ENCODE measurements at regions not wholly inside any gene's neighbourhood (a gene's known extent, or its start where the extent isn't known, plus 50 kb on each side); places are given as distances from the start of the nearest gene placed in this dataset.

DNA sequence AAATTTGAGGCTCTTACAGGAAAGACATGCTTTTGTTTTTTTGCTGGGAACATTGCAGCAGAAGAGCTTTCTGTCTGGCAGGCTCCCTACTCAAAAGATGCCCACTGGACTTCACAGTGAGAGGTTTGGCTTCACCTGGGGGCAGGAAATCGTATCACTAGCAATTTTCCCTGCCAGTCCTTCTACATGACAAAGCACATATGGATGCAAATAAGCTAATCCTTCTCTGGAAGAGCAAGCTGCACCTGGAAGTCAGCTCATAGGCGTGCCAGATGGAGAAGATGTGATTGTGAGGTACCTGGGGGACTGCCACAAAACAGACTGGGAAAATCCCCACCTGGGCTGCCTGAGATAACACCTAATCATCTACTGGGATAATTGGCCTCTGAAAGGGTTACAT is 195.0 kb upstream of the CPHXL start:
- peaks cover 93% of the 10 kb centered on the region for H3K27me3 ChIP-seq (ENCODE audit: control insufficient read depth, insufficient read depth, low read length)

DNA sequence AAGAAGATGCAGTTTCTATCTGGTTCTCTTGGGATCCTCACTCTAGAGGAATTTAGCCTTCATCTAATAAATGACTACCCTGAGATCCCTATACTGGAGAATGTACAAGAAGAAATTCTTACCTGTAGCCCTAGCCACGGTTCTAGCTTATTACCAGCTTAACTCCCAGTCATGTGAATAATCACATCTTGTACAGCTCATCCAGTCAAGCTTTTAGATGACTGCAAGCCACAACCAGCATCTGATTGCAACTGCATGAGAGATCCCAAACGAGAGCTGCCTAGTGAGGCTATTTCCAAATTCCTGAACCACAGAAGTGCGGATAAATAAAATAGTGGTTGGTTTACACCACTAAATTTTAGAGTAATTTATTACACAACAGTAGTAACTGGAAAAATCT is 196.0 kb upstream of the CPHXL start:
- Histone ChIP-seq H3K4me3 (ENCODE audit: low read depth, low read length) (no peak overlapping the region), H3K27ac (ENCODE audit: low read depth, low read length) (no peak overlapping the region), H3K9me3 (ENCODE audit: control insufficient read depth, insufficient read depth, low read depth, low read length) (no peaks in the 10 kb centered on the region), H3K36me3 (ENCODE audit: control insufficient read depth, insufficient read depth, low read length) (no peaks in the 10 kb centered on the region), H3K9ac (ENCODE audit: low read length) (no peak overlapping the region), H3K4me1 (ENCODE audit: control insufficient read depth, insufficient read depth, low read length) (peaks cover 5% of the 10 kb centered on the region), H3K27me3 (ENCODE audit: control insufficient read depth, insufficient read depth, low read length) (peaks cover 93% of the 10 kb centered on the region)

More for the DNA sequence above, 195.0 kb upstream of the CPHXL start:
- Histone ChIP-seq H3K4me3 (ENCODE audit: low read depth, low read length) (no peak overlapping the region), H3K9ac (ENCODE audit: low read length) (no peak overlapping the region), H3K27ac (ENCODE audit: low read depth, low read length) (no peak overlapping the region), H3K36me3 (ENCODE audit: control insufficient read depth, insufficient read depth, low read length) (no peaks in the 10 kb centered on the region), H3K9me3 (ENCODE audit: control insufficient read depth, insufficient read depth, low read depth, low read length) (no peaks in the 10 kb centered on the region), H3K4me1 (ENCODE audit: control insufficient read depth, insufficient read depth, low read length) (peaks cover 5% of the 10 kb centered on the region)

DNA sequence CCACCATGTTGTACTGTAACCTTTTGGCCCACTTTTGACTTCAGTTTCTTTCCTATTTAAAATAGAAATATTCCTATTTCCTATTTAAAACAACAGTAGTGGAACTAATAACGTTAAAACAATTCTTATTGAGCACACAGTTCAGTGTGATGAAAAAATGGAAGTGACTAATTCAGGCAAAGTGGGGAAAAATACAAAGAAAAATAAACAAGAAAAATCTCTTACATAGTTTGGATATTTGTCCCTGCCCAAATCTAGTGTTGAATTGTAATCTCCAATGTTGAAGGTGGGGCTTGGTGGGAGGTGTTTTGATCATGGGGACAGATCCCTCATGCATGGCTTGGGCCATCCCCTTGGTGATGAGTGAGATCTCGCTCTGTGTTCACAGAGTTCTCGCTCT is 198.1 kb upstream of the CPHXL start:
- Histone ChIP-seq H3K27ac (ENCODE audit: low read depth, low read length) (no peak overlapping the region), H3K9ac (ENCODE audit: low read length) (no peak overlapping the region), H3K27me3 (ENCODE audit: control insufficient read depth, insufficient read depth, low read length) (peaks cover 99% of the 10 kb centered on the region), H3K9me3 (ENCODE audit: control insufficient read depth, insufficient read depth, low read depth, low read length) (no peaks in the 10 kb centered on the region; the same call in 1 of the 2 replicates), H3K4me3 (ENCODE audit: low read depth, low read length) (no peak overlapping the region), H3K36me3 (ENCODE audit: control insufficient read depth, insufficient read depth, low read length) (no peaks in the 10 kb centered on the region), H3K4me1 (ENCODE audit: control insufficient read depth, insufficient read depth, low read length) (peaks cover 5% of the 10 kb centered on the region)

DNA sequence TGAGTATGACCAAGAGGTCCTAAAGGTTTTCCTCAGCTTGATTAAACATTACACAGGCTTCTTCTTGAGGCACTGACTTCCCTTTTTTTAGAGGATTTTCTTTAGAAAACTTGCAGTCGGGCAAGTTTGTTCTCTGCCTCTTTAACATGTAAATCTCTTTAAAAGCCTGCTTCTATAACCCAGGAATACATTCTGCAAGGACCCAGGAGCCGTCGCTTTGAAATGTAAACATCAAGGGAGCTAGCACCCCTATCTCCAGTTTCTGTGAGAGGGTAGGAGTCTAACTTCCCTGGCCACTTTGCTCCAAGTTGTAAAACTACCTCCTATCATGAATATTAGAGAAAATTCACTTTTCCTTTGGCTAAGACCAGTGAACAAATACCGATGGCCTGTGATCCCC is 201.5 kb upstream of the CPHXL start:
- H3K27ac ChIP-seq (ENCODE audit: low read depth, low read length): no peak overlapping the region
- no peaks in the 10 kb centered on the region for H3K4me1 ChIP-seq (ENCODE audit: control insufficient read depth, insufficient read depth, low read length)
- no peak overlapping the region for H3K4me3 ChIP-seq (ENCODE audit: low read depth, low read length)
- H3K27me3 ChIP-seq (ENCODE audit: control insufficient read depth, insufficient read depth, low read length): peaks cover 100% of the 10 kb centered on the region
- H3K36me3 ChIP-seq (ENCODE audit: control insufficient read depth, insufficient read depth, low read length): no peaks in the 10 kb centered on the region
- no peak overlapping the region for H3K9ac ChIP-seq (ENCODE audit: low read length)
- no peaks in the 10 kb centered on the region; the same call in 1 of the 2 replicates for H3K9me3 ChIP-seq (ENCODE audit: control insufficient read depth, insufficient read depth, low read depth, low read length)

DNA sequence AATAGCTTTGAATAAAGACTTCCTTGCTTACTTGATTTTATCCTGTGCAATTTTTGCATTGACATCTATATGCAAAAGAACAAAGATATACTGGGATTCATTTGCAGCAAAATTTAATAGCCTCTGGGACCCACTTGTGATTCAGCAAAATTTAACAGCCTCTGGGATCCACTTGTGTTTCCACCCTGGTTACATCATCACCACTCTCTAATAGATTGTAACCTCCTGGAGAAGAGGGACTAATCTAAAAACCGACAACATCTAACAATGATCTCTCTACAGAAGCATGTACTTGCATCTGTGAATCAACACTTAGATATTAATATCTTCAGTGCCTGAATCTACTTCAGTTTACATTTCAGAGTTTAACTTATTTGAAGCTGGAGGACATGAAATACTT is 202.0 kb upstream of the CPHXL start:
- H3K27me3 ChIP-seq (ENCODE audit: control insufficient read depth, insufficient read depth, low read length): peaks cover 99% of the 10 kb centered on the region
- H3K4me3 ChIP-seq (ENCODE audit: low read depth, low read length): no peak overlapping the region
- no peak overlapping the region for H3K27ac ChIP-seq (ENCODE audit: low read depth, low read length)
- H3K36me3 ChIP-seq (ENCODE audit: control insufficient read depth, insufficient read depth, low read length): no peaks in the 10 kb centered on the region
- no peaks in the 10 kb centered on the region for H3K4me1 ChIP-seq (ENCODE audit: control insufficient read depth, insufficient read depth, low read length)
- no peaks in the 10 kb centered on the region; the same call in 1 of the 2 replicates for H3K9me3 ChIP-seq (ENCODE audit: control insufficient read depth, insufficient read depth, low read depth, low read length)
- H3K9ac ChIP-seq (ENCODE audit: low read length): no peak overlapping the region

DNA sequence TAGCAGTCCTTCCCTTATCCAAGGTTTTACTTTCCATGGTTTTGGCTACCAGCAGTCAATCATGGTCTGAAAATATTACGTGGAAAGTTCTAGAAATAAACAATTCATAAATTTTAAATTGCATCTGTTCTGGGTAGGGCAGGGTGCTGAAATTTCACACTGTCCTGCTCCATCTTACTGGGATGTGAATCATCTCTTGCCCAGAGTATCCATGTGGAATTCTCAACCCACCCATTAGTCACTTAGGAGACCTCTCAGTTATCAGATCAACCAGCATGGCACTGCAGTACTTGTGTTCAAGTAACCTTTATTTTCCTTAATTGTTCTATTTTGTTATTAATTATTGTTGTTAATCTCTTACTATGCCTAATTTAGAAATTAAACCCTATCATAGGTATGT is 202.8 kb upstream of the CPHXL start:
- H3K4me1 ChIP-seq (ENCODE audit: control insufficient read depth, insufficient read depth, low read length): no peaks in the 10 kb centered on the region
- no peak overlapping the region for H3K4me3 ChIP-seq (ENCODE audit: low read depth, low read length)
- H3K9ac ChIP-seq (ENCODE audit: low read length): no peak overlapping the region
- no peaks in the 10 kb centered on the region; the same call in 1 of the 2 replicates for H3K9me3 ChIP-seq (ENCODE audit: control insufficient read depth, insufficient read depth, low read depth, low read length)
- H3K27ac ChIP-seq (ENCODE audit: low read depth, low read length): no peak overlapping the region
- peaks cover 99% of the 10 kb centered on the region for H3K27me3 ChIP-seq (ENCODE audit: control insufficient read depth, insufficient read depth, low read length)
- no peaks in the 10 kb centered on the region for H3K36me3 ChIP-seq (ENCODE audit: control insufficient read depth, insufficient read depth, low read length)

DNA sequence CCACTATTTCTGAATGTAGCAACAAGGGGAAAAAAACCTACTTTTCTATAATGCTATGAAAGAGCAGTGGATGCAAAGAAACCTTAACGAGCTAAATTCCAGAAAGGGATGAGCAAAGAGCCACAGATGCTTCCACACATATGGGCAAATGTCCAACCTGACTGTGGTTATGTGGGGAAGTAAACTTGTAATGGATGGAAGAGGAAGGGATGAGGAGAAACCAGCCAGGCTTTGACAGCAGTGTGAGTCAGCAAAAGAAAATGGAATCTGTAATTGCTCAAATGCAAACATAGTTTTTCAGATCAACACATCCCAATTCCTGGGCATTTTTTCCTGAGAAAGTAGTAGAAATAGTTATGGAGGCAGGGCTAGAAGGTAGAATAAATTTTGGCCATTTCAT is 204.8 kb upstream of the CPHXL start:
- Histone ChIP-seq H3K9ac (ENCODE audit: low read length) (no peak overlapping the region), H3K4me3 (ENCODE audit: low read depth, low read length) (no peak overlapping the region), H3K4me1 (ENCODE audit: control insufficient read depth, insufficient read depth, low read length) (no peaks in the 10 kb centered on the region), H3K36me3 (ENCODE audit: control insufficient read depth, insufficient read depth, low read length) (no peaks in the 10 kb centered on the region), H3K9me3 (ENCODE audit: control insufficient read depth, insufficient read depth, low read depth, low read length) (no peaks in the 10 kb centered on the region; the same call in 1 of the 2 replicates), H3K27ac (ENCODE audit: low read depth, low read length) (no peak overlapping the region), H3K27me3 (ENCODE audit: control insufficient read depth, insufficient read depth, low read length) (peaks cover 94% of the 10 kb centered on the region)

DNA sequence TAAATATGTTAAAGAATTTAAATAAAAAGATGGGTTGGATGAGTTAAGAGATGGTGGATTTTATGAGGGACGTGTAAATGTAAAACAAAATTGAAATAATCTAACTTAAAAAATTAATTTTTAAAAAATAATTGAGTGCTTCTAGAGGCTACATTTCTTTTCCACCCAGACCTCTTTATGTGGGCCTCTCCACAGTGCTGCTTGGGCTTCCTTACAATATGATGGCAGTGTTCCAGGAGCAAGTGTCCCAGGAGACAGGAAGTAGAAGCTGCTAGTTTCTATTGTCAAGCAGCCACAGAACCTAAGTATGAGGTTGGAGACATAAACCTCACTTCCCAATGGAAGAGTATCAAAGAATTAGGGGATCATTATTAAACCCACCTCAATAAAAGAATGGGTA is 205.7 kb upstream of the CPHXL start:
- Histone ChIP-seq H3K36me3 (ENCODE audit: control insufficient read depth, insufficient read depth, low read length) (no peaks in the 10 kb centered on the region), H3K9me3 (ENCODE audit: control insufficient read depth, insufficient read depth, low read depth, low read length) (no peaks in the 10 kb centered on the region; the same call in 1 of the 2 replicates), H3K4me3 (ENCODE audit: low read depth, low read length) (no peak overlapping the region), H3K27ac (ENCODE audit: low read depth, low read length) (no peak overlapping the region), H3K4me1 (ENCODE audit: control insufficient read depth, insufficient read depth, low read length) (no peaks in the 10 kb centered on the region), H3K9ac (ENCODE audit: low read length) (no peak overlapping the region), H3K27me3 (ENCODE audit: control insufficient read depth, insufficient read depth, low read length) (peaks cover 92% of the 10 kb centered on the region)

DNA sequence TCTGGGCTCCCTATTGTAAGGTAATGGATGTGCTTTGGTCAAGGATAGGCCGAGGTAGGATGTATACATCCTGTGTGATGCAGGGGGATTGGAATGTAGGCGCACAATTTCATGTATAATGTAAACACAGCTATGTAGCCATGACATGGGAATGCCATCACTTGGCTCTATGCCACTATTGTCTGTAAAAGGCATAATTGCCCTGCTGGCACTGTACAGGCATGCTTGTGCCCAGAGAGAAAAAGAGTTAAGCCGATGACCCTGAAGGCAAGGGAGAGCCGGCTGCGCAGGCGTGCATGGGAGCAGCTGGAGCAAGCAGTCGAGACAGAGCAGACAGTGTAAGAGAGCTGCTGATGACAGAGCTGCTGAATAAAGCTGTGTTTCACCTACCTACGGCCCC is 212.5 kb upstream of the CPHXL start:
- Histone ChIP-seq H3K4me1 (ENCODE audit: control insufficient read depth, insufficient read depth, low read length) (no peaks in the 10 kb centered on the region), H3K9me3 (ENCODE audit: control insufficient read depth, insufficient read depth, low read depth, low read length) (no peaks in the 10 kb centered on the region), H3K36me3 (ENCODE audit: control insufficient read depth, insufficient read depth, low read length) (no peaks in the 10 kb centered on the region), H3K27ac (ENCODE audit: low read depth, low read length) (no peak overlapping the region), H3K27me3 (ENCODE audit: control insufficient read depth, insufficient read depth, low read length) (peaks cover 63% of the 10 kb centered on the region), H3K4me3 (ENCODE audit: low read depth, low read length) (no peak overlapping the region), H3K9ac (ENCODE audit: low read length) (no peak overlapping the region)

DNA sequence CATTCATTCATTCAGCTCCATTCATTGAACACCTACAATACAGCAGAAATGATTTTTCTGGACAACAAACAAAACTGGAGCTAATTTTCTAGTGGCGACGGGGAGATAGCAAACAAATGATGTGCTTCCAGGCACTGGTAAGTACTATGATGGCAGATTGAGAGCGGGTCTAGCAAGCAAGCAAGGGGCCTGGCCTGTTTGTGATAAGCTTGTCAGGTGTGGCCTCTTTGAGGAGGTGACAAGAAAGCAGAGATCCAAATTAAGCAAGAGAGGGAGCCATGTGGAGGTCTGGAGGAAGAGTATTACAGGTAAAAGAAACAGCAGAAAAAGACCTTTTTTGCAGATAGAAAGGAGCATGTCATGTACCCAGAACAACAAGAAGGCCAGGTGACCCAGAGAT is 216.1 kb upstream of the CPHXL start:
- H3K4me1 ChIP-seq (ENCODE audit: control insufficient read depth, insufficient read depth, low read length): no peaks in the 10 kb centered on the region
- peaks cover 50% of the 10 kb centered on the region for H3K27me3 ChIP-seq (ENCODE audit: control insufficient read depth, insufficient read depth, low read length)
- no peaks in the 10 kb centered on the region for H3K36me3 ChIP-seq (ENCODE audit: control insufficient read depth, insufficient read depth, low read length)
- no peak overlapping the region for H3K4me3 ChIP-seq (ENCODE audit: low read depth, low read length)
- H3K27ac ChIP-seq (ENCODE audit: low read depth, low read length): no peak overlapping the region
- H3K9me3 ChIP-seq (ENCODE audit: control insufficient read depth, insufficient read depth, low read depth, low read length): no peaks in the 10 kb centered on the region
- no peak overlapping the region for H3K9ac ChIP-seq (ENCODE audit: low read length)

DNA sequence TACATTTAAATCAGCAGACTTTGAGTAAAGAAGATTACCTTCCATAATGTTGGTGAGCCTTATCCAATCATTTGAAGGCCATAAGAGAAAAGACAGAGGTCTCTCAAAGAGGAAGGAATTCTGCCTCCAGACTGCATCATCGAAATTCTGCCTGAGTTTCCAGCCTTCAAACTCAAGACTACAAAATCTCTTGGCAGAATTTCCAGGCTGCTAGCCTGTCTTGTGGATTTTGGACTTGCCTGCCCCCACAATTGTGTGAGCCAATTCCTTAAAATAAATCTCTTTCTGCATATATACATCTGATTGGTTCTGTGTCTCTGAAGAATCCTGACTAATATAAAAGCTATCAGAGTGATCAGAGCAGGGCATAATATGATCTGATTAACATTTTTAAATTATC is 216.6 kb upstream of the CPHXL start:
- Histone ChIP-seq H3K27ac (ENCODE audit: low read depth, low read length) (no peak overlapping the region), H3K4me3 (ENCODE audit: low read depth, low read length) (no peak overlapping the region), H3K4me1 (ENCODE audit: control insufficient read depth, insufficient read depth, low read length) (no peaks in the 10 kb centered on the region)

More for the DNA sequence above, 216.6 kb upstream of the CPHXL start:
- Histone ChIP-seq H3K27me3 (ENCODE audit: control insufficient read depth, insufficient read depth, low read length) (peaks cover 56% of the 10 kb centered on the region), H3K36me3 (ENCODE audit: control insufficient read depth, insufficient read depth, low read length) (no peaks in the 10 kb centered on the region), H3K9ac (ENCODE audit: low read length) (no peak overlapping the region), H3K9me3 (ENCODE audit: control insufficient read depth, insufficient read depth, low read depth, low read length) (no peaks in the 10 kb centered on the region)

All from HUES6 (cell line).